GM12874 (cell line): ENCODE measurements at regions not wholly inside any gene's neighbourhood (a gene's known extent, or its start where the extent isn't known, plus 50 kb on each side); places are given as distances from the start of the nearest gene placed in this dataset.

Experiments
- TF ChIP-seq, protein P1 (sequence below): IDR thresholded peaks from 2 replicates; pipeline ENCODE4 v1.5.1; 2011; ENCODE audit warnings: low read depth, mild to moderate bottlenecking, control low read depth, low read length, moderate library complexity; ENCODE audit not compliant: insufficient read depth

DNA sequence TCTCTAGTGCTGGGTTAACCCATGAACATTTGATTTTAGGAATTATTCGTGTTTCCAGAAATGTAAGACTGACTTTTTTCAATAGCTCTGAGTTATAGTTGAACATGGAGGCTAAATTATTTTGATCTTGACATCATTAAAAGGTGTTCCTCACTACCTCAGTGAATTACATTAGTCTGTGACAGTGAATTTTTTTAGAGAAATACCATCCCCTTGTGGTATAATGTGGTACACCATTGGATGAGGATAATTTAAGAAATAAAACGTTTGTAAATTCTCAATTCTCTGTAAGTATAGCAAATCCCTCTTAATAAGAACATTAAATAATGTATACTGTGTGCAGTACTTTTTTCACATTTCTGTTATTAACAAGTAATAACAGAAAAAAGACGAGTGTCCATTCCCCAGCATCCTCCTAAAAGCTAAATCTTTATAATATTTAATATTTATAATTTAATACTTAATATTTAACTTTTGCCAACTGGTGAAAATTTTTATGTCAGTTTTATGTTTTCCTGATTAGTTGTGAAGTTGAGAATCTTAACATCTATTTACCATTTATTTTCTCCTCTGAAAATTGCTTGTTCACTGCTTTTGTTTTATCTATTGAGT lies 70.3 kb upstream of the CWC22 start:
- TF ChIP-seq, protein P1, sequence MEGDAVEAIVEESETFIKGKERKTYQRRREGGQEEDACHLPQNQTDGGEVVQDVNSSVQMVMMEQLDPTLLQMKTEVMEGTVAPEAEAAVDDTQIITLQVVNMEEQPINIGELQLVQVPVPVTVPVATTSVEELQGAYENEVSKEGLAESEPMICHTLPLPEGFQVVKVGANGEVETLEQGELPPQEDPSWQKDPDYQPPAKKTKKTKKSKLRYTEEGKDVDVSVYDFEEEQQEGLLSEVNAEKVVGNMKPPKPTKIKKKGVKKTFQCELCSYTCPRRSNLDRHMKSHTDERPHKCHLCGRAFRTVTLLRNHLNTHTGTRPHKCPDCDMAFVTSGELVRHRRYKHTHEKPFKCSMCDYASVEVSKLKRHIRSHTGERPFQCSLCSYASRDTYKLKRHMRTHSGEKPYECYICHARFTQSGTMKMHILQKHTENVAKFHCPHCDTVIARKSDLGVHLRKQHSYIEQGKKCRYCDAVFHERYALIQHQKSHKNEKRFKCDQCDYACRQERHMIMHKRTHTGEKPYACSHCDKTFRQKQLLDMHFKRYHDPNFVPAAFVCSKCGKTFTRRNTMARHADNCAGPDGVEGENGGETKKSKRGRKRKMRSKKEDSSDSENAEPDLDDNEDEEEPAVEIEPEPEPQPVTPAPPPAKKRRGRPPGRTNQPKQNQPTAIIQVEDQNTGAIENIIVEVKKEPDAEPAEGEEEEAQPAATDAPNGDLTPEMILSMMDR, result peak; percentile 23; the same call in 1 of the 2 replicates

DNA sequence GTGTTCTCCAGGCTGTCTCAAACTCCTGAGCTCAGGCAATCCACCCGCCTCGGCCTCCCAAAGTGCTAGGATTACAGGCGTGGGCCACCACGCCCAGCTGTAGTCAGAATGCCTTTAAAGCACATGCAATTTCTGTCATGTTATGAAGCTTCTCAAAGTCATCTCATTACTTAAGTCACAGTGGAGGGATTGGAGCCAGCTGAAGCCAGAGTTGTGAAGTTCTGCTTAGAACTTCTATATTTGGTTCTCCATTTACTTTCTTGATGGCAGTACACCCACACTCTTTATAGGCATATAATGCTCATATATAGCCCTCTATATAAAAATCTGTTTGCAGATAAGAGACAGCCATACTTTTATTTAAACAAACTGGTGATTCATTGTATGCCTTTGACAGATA lies 68.8 kb upstream of the CWC22 start:
- TF ChIP-seq, protein P1, result no peak

DNA sequence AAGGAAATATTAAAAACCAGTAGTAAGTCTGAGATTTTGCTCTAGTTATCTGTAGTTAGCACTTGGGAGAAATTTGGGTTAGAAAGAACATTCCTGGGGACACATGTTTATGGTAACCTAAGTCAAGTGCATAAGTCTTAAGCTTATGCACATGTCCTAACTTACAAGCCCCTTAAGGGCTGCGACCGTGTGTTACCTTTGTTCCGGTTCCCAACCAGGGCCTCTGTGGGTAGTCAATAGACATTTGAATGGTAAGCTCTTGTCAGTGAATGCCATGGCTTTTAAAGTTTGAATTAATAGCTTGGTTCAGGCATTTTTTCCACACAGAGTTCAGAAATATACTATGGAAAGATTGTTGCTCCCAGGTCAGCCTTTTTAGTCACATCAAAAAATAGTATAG lies 64.7 kb upstream of the CWC22 start:
- TF ChIP-seq, protein P1, result no peak

DNA sequence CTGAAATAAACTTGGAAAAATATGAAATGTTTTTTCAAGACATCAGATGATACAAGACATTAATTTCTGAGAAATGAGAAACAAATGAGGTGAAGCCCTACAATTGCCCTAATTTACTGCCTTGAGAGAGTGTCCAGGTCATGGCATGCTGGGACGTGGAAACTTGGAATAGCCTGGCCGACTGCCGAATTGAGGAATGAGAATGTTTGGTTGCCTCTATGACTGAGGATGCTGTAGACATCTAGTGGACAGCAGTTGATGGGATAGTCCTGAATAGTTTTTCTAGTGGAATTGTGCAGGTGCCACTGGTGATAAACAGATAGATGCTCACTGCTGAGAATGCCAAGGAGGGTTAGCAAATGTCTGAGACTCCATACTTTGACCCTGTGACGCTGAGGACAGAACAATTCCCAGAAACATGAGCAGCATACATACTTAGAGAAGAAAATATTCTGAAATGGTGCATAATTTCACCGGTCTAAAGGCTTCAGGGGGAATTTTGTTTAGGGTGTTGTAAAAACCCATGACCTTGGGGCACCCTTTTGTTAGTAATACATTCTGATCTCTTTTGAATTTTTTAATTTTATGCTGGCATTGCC lies 56.5 kb upstream of the CWC22 start:
- TF ChIP-seq, protein P1, result no peak

DNA sequence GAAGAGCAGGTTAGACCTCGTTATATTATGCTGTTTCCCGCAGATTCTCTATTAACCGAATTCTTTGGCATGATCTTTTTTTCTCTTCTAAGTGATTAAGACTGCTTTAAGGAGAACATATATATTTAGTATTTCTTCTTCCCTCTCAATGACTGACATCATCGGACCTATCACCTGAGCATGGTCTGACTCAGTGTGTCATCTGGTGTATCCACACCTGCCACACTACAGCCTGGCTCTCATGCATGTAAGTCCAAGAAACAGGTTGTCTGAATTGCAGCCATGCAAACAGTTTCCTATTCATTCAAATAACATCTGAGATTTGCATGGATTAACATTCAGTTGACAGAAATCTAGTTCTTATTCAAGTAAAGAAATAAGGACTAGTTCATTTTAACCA lies 55.1 kb upstream of the CWC22 start:
- TF ChIP-seq, protein P1, result no peak

DNA sequence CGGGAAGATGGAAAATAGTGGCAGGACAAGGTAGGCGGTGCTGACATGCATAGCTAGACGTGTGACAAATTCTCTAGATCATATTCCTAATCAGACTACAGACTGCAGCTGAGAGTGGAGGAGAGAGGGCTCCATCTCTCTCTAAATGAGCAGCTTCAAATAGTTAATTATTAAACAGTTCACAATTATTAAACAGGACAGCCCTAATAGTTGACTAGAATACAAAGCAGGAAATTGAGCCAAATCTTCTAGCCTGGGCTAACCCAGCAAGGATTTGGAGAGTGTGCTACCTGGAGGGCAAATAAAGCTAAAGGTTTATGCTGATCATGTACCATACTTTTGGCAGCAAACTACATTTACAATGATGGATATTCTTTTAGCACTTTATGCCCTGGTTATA lies 54.4 kb upstream of the CWC22 start:
- TF ChIP-seq, protein P1, result no peak

DNA sequence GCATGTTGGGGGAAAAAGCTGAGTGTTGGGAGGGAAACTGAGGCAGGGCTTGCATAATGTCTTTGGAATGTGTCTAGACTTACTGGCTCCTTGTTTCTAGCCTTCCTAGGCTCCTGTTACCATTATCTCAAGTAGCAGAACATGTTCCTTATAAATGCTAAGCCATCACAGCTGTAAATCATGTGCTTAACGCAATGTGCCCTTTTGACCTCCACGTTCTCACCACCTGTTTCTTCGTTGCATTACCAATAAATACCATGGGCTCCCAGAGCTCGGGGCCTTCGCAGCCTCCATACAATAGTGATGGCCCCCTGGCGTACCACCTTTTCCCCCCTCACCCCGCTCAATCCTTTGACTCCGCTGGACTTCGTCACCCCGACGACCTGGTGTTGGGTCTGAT lies 54.0 kb upstream of the CWC22 start:
- TF ChIP-seq, protein P1, result no peak
